AG04450 (cell line): ENCODE measurements at regions not wholly inside any gene's neighbourhood (a gene's known extent, or its start where the extent isn't known, plus 50 kb on each side); places are given as distances from the start of the nearest gene placed in this dataset.

Source experiments
- CTCF ChIA-PET: fragments of 300-600, 350-600 bp; formaldehyde crosslinking; extraction: SDS; loops from one replicate; lab custom pipeline; 2022; ENCODE audit warnings: antibody characterized with exemption, inconsistent platforms; lab: Charles Lee
- POLR2A ChIA-PET: fragments of 350-600 bp; formaldehyde crosslinking; extraction: SDS; loops from one replicate; lab custom pipeline; 2021; ENCODE audit warnings: antibody characterized with exemption, inconsistent platforms; lab: Yijun Ruan, JAX
- DNase-seq: peaks from one replicate; pipeline ENCODE4 v3.0.0-alpha.2; 2011; ENCODE audit warnings: low read depth, low spot score
- H3K27ac ChIP-seq: one replicate; pipeline ENCODE4 v1.5.1; 2012; ENCODE audit warnings: low read depth, low read length, control low read depth
- H3K27me3 ChIP-seq: one replicate; pipeline ENCODE4 v1.6.0; 2012; ENCODE audit warnings: low read length; ENCODE audit not compliant: control insufficient read depth, insufficient read depth
- H3K4me3 ChIP-seq: 2 replicates; pipeline ENCODE4 v1.5.1; 2011; ENCODE audit warnings: mild to moderate bottlenecking, low read depth, low read length, control low read depth
- H3K9me3 ChIP-seq: 2 replicates; pipeline ENCODE4 v1.5.1; 2012; ENCODE audit warnings: low read length; ENCODE audit not compliant: control insufficient read depth, insufficient read depth
- CTCF ChIP-seq: IDR thresholded peaks from 2 replicates; pipeline ENCODE4 v1.5.1; 2011; ENCODE audit warnings: low read depth, low read length, control low read depth, inconsistent platforms

GRCh38 chr13:67964986-67965385 lies 734.9 kb upstream of the PCDH9 start:
- Histone ChIP-seq H3K27me3 (no peaks in the 10 kb centered on the region), H3K9me3 (no peaks in the 10 kb centered on the region), H3K4me3 (no peak overlapping the region), H3K27ac (no peak overlapping the region)
- CTCF ChIA-PET: no interaction called here
- no peak for DNase-seq
- no peak for TF ChIP-seq CTCF
- POLR2A ChIA-PET: no interaction called here

- Histone ChIP-seq H3K9me3 (no peaks in the 10 kb centered on the region), H3K4me3 (no peak overlapping the region), H3K27ac (no peak overlapping the region), H3K27me3 (no peaks in the 10 kb centered on the region)
- CTCF ChIA-PET: no interaction called here
- no peak for DNase-seq
- TF ChIP-seq CTCF: no peak
- POLR2A ChIA-PET: no interaction called here
These were observed 734.0 kb upstream of the PCDH9 start for GRCh38 chr13:67964091-67964490.

GRCh38 chr13:67961331-67961730 lies 731.2 kb upstream of the PCDH9 start:
- no peaks in the 10 kb centered on the region for H3K9me3 ChIP-seq
- no peaks in the 10 kb centered on the region for H3K27me3 ChIP-seq
- CTCF ChIA-PET: no interaction called here
- no peak for DNase-seq
- TF ChIP-seq CTCF: no peak
- POLR2A ChIA-PET: no interaction called here
- H3K27ac ChIP-seq: no peak overlapping the region
- H3K4me3 ChIP-seq: no peak overlapping the region

GRCh38 chr13:67951431-67951830 lies 721.3 kb upstream of the PCDH9 start:
- TF ChIP-seq CTCF: no peak
- CTCF ChIA-PET: no interaction called here
- no peak overlapping the region for H3K27ac ChIP-seq

GRCh38 chr13:67950603-67951002 lies 720.5 kb upstream of the PCDH9 start:
- POLR2A ChIA-PET: no interaction called here
- no peaks in the 10 kb centered on the region for H3K27me3 ChIP-seq
- no peak for TF ChIP-seq CTCF
- no peaks in the 10 kb centered on the region for H3K9me3 ChIP-seq
- no peak overlapping the region for H3K4me3 ChIP-seq
- DNase-seq: no peak
- CTCF ChIA-PET: no interaction called here
- H3K27ac ChIP-seq: no peak overlapping the region

More at GRCh38 chr13:67951431-67951830, 721.3 kb upstream of the PCDH9 start:
- no peak for DNase-seq
- H3K9me3 ChIP-seq: no peaks in the 10 kb centered on the region
- no peaks in the 10 kb centered on the region for H3K27me3 ChIP-seq
- no peak overlapping the region for H3K4me3 ChIP-seq
- POLR2A ChIA-PET: no interaction called here
